Gastroesophageal sphincter (tissue), 3 donors: ENCODE measurements at regions not wholly inside any gene's neighbourhood (a gene's known extent, or its start where the extent isn't known, plus 50 kb on each side); places are given as distances from the start of the nearest gene placed in this dataset.

ENCODE experiments used
- POLR2A ChIP-seq, 2 donors: fragments of 450-650 bp; IDR thresholded peaks; one replicate each; pipeline ENCODE4 v1.6.1; 2017; ENCODE audit warnings: antibody characterized with exemption in 2 of 2, mild to moderate bottlenecking in 2 of 2, moderate library complexity in 1 of 2
- POLR2AphosphoS5 ChIP-seq: sonication (generic); formaldehyde crosslinking; IDR thresholded peaks from one replicate; pipeline ENCODE4 v1.6.1; 2017; ENCODE audit warnings: antibody characterized with exemption
- TF ChIP-seq, protein P1 (sequence below), 4 experiments: fragments of 200-600 bp in 2 of 4; fragments of 450-650 bp in 2 of 4; sonication (generic) in 1 of 4; IDR thresholded peaks; one replicate each; pipeline ENCODE4 v1.5.1; 2017 to 2019; ENCODE audit warnings: antibody characterized with exemption in 4 of 4, mild to moderate bottlenecking in 2 of 4, moderate library complexity in 2 of 4

DNA sequence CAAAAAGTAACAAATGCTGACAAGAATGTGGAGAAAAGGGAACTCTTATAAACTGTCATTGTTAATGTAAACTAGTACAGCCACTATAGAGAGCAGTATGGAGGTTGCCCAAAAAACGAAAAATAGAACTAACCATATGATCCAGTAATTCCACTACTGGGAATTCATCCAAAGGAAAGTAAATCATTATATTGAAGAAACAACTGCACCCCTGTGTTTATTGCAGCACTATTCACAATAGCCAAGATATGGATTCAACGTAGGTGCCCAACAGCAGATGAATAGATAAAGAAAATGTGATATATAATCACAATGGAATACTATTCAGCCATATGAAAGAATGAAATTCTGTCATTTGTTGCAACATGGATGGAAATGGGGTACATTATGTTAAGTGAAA, 188.0 kb upstream of the E2F7 start:
- TF ChIP-seq, protein P1, sequence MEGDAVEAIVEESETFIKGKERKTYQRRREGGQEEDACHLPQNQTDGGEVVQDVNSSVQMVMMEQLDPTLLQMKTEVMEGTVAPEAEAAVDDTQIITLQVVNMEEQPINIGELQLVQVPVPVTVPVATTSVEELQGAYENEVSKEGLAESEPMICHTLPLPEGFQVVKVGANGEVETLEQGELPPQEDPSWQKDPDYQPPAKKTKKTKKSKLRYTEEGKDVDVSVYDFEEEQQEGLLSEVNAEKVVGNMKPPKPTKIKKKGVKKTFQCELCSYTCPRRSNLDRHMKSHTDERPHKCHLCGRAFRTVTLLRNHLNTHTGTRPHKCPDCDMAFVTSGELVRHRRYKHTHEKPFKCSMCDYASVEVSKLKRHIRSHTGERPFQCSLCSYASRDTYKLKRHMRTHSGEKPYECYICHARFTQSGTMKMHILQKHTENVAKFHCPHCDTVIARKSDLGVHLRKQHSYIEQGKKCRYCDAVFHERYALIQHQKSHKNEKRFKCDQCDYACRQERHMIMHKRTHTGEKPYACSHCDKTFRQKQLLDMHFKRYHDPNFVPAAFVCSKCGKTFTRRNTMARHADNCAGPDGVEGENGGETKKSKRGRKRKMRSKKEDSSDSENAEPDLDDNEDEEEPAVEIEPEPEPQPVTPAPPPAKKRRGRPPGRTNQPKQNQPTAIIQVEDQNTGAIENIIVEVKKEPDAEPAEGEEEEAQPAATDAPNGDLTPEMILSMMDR (IDR thresholded peaks at IDR 0.05) = no peak
- no peak for TF ChIP-seq POLR2AphosphoS5
- TF ChIP-seq POLR2A (IDR thresholded peaks at IDR 0.05) = no peak
